ENCODE measurements at regions not wholly inside any gene's neighbourhood (a gene's known extent, or its start where the extent isn't known, plus 50 kb on each side); places are given as distances from the start of the nearest gene placed in this dataset.

GRCh38 chr16:65600046-65600445 is 478.2 kb upstream of the CDH11 start:
- no peak overlapping the region for H2BK12ac ChIP-seq (ENCODE audit: low read depth, low read length)
- H4K8ac ChIP-seq (ENCODE audit: extremely low read depth, insufficient read depth, low read length): no peak overlapping the region
- no peak overlapping the region for H4K5ac ChIP-seq (ENCODE audit: insufficient read length, low read depth, low read length)
- H3K79me1 ChIP-seq (ENCODE audit: low read depth, low read length): no peaks in the 10 kb centered on the region
- no peak overlapping the region for H2AFZ ChIP-seq (ENCODE audit: low read length)
- POLR2A ChIA-PET (ENCODE audit: partially characterized antibody): no interaction called here
- H4K91ac ChIP-seq (replicated peaks; ENCODE audit: insufficient read length, low read length): no peak overlapping the region
- no peak overlapping the region for H3K27ac ChIP-seq (ENCODE audit: low read depth, low read length)
- no peaks in the 10 kb centered on the region for H3K27me3 ChIP-seq (replicated peaks in 1 of 4; ENCODE audit: control insufficient read depth in 3 of 4, extremely low read depth in 1 of 4, insufficient read depth in 3 of 4, low read length in 3 of 4)
- H3K9me3 ChIP-seq (ENCODE audit: insufficient read depth in 2 of 2, low read depth in 1 of 2, low read length in 1 of 2): no peaks in the 10 kb centered on the region
- no peak overlapping the region for H3K9ac ChIP-seq (replicated peaks in 1 of 4; ENCODE audit: extremely low read depth in 1 of 4, low read depth in 3 of 4, low read length in 3 of 4)
- H2BK5ac ChIP-seq (ENCODE audit: low read depth, low read length): no peak overlapping the region
- H2BK20ac ChIP-seq (ENCODE audit: low read length): no peak overlapping the region
- H3K4me1 ChIP-seq (replicated peaks in 1 of 4; ENCODE audit: control insufficient read depth in 3 of 4, insufficient read depth in 4 of 4, low read length in 3 of 4): no peaks in the 10 kb centered on the region
- H3K36me3 ChIP-seq (ENCODE audit: control insufficient read depth in 2 of 4, insufficient read depth in 4 of 4, low read length in 3 of 4): no peaks in the 10 kb centered on the region
- H3K4ac ChIP-seq (replicated peaks; ENCODE audit: insufficient read length, low read depth, low read length): no peak overlapping the region
- DNase-seq (ENCODE audit: low read depth in 1 of 2, low spot score in 2 of 2) (no peak), FAIRE-seq (no peak)
- H2AK5ac ChIP-seq (ENCODE audit: low read depth, low read length): no peak overlapping the region
- no peak overlapping the region for H3K23ac ChIP-seq (ENCODE audit: insufficient read length)
- WGBS, 2 experiments (ENCODE audit: extremely low coverage in 1 of 2, insufficient coverage in 1 of 2, insufficient read length in 1 of 2, insufficient replicate concordance in 2 of 2, low coverage in 1 of 2, low lambda C conversion rate in 2 of 2, missing lambda C conversion rate in 1 of 2): 88% methylated on average over 4 of the region's 4 CpGs; no CpG with 5 or more reads in 1 of the 2 experiments
- H3K18ac ChIP-seq (ENCODE audit: extremely low read depth, low read length): no peak overlapping the region
- no peak overlapping the region for H3K14ac ChIP-seq (ENCODE audit: insufficient read length)
- H3K4me3 ChIP-seq (ENCODE audit: extremely low read depth in 1 of 4, insufficient read depth in 2 of 4, low read depth in 3 of 4, low read length in 4 of 4): no peak overlapping the region
- CTCF ChIA-PET (ENCODE audit: partially characterized antibody): interaction anchor here (0.8 to 1.6 kb wide), 3 partner anchors 12 to 24 kb away, joined by 3 to 4 read pairs (median 3); no protein-coding TSS in a partner anchor
- H4K20me1 ChIP-seq (replicated peaks in 1 of 2; ENCODE audit: control insufficient read depth in 1 of 2, insufficient read depth in 2 of 2, low read length in 2 of 2): no peaks in the 10 kb centered on the region
- H3K23me2 ChIP-seq (ENCODE audit: low read depth, low read length): no peaks in the 10 kb centered on the region
- no peak for TF ChIP-seq RFX5 (IDR thresholded peaks at IDR 0.05; ENCODE audit: borderline replicate concordance, low read depth, low read length)
- TF ChIP-seq ZNF274 (IDR thresholded peaks at IDR 0.05; ENCODE audit: borderline replicate concordance, extremely low read depth, low read length): no peak
- no peak for TF ChIP-seq PHF8 (conservative IDR thresholded peaks at IDR 0.05; ENCODE audit: low read depth, low read length)
- no peak for TF ChIP-seq YY1 (IDR thresholded peaks at IDR 0.05; ENCODE audit: low read depth, low read length)
- no peak for TF ChIP-seq RAD21 (IDR thresholded peaks at IDR 0.05 in 1 of 2, conservative IDR thresholded peaks at IDR 0.05 in 1 of 2; ENCODE audit: low read depth in 2 of 2, low read length in 2 of 2)
- TF ChIP-seq USF2 (IDR thresholded peaks at IDR 0.05; ENCODE audit: low read length): no peak
- no peak for TF ChIP-seq JUND (IDR thresholded peaks at IDR 0.05; ENCODE audit: low read length)
- TF ChIP-seq GABPA (IDR thresholded peaks at IDR 0.05; ENCODE audit: borderline replicate concordance, insufficient read depth, low read length): no peak
- no peak for TF ChIP-seq KDM1A (IDR thresholded peaks at IDR 0.05; ENCODE audit: borderline replicate concordance, low read length)
- TF ChIP-seq CHD1 (IDR thresholded peaks at IDR 0.05; ENCODE audit: low read depth, low read length): no peak
- no peak for TF ChIP-seq HDAC6 (IDR thresholded peaks at IDR 0.05; ENCODE audit: low read depth, low read length)
- TF ChIP-seq NANOG (IDR thresholded peaks at IDR 0.05; ENCODE audit: insufficient read depth, low read depth, low read length, poor library complexity, severe bottlenecking): no peak
- no peak for TF ChIP-seq POLR2A (IDR thresholded peaks at IDR 0.05; ENCODE audit: control extremely low read depth in 1 of 2, low read depth in 2 of 2, low read length in 2 of 2)
- no peak for TF ChIP-seq SP2 (IDR thresholded peaks at IDR 0.05; ENCODE audit: low read length)
- no peak for TF ChIP-seq NRF1 (IDR thresholded peaks at IDR 0.05; ENCODE audit: low read depth, low read length)
- no peak overlapping the region for H3K4me2 ChIP-seq (ENCODE audit: insufficient read depth in 1 of 2, low read depth in 2 of 2, low read length in 2 of 2)
- H2BK15ac ChIP-seq (ENCODE audit: low read length): no peak overlapping the region
- H3K56ac ChIP-seq (replicated peaks; ENCODE audit: insufficient read length, low read depth, low read length): no peak overlapping the region
- no peaks in the 10 kb centered on the region for H3K79me2 ChIP-seq (ENCODE audit: control insufficient read depth in 1 of 2, insufficient read depth in 2 of 2, low read length in 2 of 2)
- no peak overlapping the region for H2BK120ac ChIP-seq (replicated peaks; ENCODE audit: low read depth, low read length)

Data from H1 (cell line).